IMR-90 (cell line): ENCODE measurements at regions not wholly inside any gene's neighbourhood (a gene's known extent, or its start where the extent isn't known, plus 50 kb on each side); places are given as distances from the start of the nearest gene placed in this dataset.

Experiments
- ATAC-seq: fragments of 200-7000 bp; cut with Tn5 transposase; 2 replicates; pipeline ENCODE4 v1.9.1; 2020; ENCODE audit warnings: low read depth, mild to moderate bottlenecking, moderate library complexity
- BruUV-seq: library from RNA; stranded (reverse); fragments of 400-500 nt; replicated peaks from 2 replicates; lab custom pipeline; 2021; lab: Mats Ljungman, UMichigan
- CTCF ChIA-PET: fragments of 300-600 bp; formaldehyde crosslinking; extraction: SDS; loops from one replicate; lab custom pipeline; 2021; ENCODE audit warnings: antibody characterized with exemption; lab: Yijun Ruan, JAX
- POLR2A ChIA-PET: fragments of 300-600 bp; sonication (Branson Sonifier 250); formaldehyde crosslinking; loops from one replicate; lab custom pipeline; 2022; ENCODE audit warnings: antibody characterized with exemption; ENCODE audit not compliant: unreplicated experiment; lab: Charles Lee
- DNase-seq: peaks from one replicate; pipeline ENCODE4 v3.0.0; 2013
- H2AFZ ChIP-seq: replicated peaks from 2 replicates; pipeline ENCODE3; 2013; ENCODE audit warnings: low read length, mild to moderate bottlenecking; ENCODE audit not compliant: poor library complexity
- H2AK5ac ChIP-seq: 2 replicates; pipeline ENCODE4 v1.6.1; 2013; ENCODE audit warnings: low read depth, low read length, inconsistent platforms
- H2AK9ac ChIP-seq: replicated peaks from 2 replicates; pipeline ENCODE3; 2013; ENCODE audit warnings: mild to moderate bottlenecking, low read depth, low read length, moderate library complexity; ENCODE audit not compliant: poor library complexity
- H2BK120ac ChIP-seq: 2 replicates; pipeline ENCODE4 v1.6.1; 2013; ENCODE audit warnings: low read depth, low read length, inconsistent platforms
- H2BK15ac ChIP-seq: 3 replicates; pipeline ENCODE4 v1.6.1; 2013; ENCODE audit warnings: low read depth, low read length, inconsistent platforms
- H2BK20ac ChIP-seq: 2 replicates; pipeline ENCODE4 v1.6.1; 2013; ENCODE audit warnings: low read depth, mild to moderate bottlenecking, inconsistent platforms, low read length, moderate library complexity
- H2BK5ac ChIP-seq: 2 replicates; pipeline ENCODE4 v1.6.1; 2013; ENCODE audit warnings: mild to moderate bottlenecking, low read depth, low read length, inconsistent platforms; ENCODE audit not compliant: poor library complexity, severe bottlenecking
- H3K14ac ChIP-seq: replicated peaks from 2 replicates; pipeline ENCODE4 v1.6.1; 2013; ENCODE audit warnings: low read depth, low read length, inconsistent platforms
- H3K18ac ChIP-seq: 2 replicates; pipeline ENCODE4 v1.6.1; 2013; ENCODE audit warnings: low read depth, low read length, control low read depth
- H3K23ac ChIP-seq: 2 replicates; pipeline ENCODE4 v1.6.1; 2013; ENCODE audit warnings: low read depth, low read length, inconsistent platforms
- H3K27ac ChIP-seq: 2 replicates; pipeline ENCODE4 v1.5.1; 2013; ENCODE audit warnings: mild to moderate bottlenecking, control low read depth, low read length; ENCODE audit not compliant: insufficient read depth
- H3K27me3 ChIP-seq: 2 replicates; pipeline ENCODE4 v1.6.1; 2013; ENCODE audit warnings: low read length; ENCODE audit not compliant: control insufficient read depth, insufficient read depth
- H3K36me3 ChIP-seq: 2 replicates; pipeline ENCODE4 v1.6.1; 2013; ENCODE audit warnings: low read length, mixed read lengths; ENCODE audit not compliant: control insufficient read depth, insufficient read depth
- H3K4ac ChIP-seq: 2 replicates; pipeline ENCODE4 v1.6.1; 2013; ENCODE audit warnings: low read depth, low read length, inconsistent platforms
- H3K4me1 ChIP-seq: 2 replicates; pipeline ENCODE4 v1.6.1; 2013; ENCODE audit warnings: low read length, mixed read lengths; ENCODE audit not compliant: control insufficient read depth, insufficient read depth
- H3K4me2 ChIP-seq: 2 replicates; pipeline ENCODE4 v1.6.1; 2013; ENCODE audit warnings: low read depth, mild to moderate bottlenecking, control low read depth, low read length, moderate library complexity
- H3K4me3 ChIP-seq: 2 replicates; pipeline ENCODE4 v1.5.1; 2013; ENCODE audit warnings: low read depth, mild to moderate bottlenecking, control low read depth, low read length, moderate library complexity; ENCODE audit not compliant: insufficient read depth
- H3K56ac ChIP-seq: 2 replicates; pipeline ENCODE4 v1.6.1; 2013; ENCODE audit warnings: low read length, inconsistent platforms; ENCODE audit not compliant: insufficient read depth; ENCODE audit errors: extremely low read depth
- H3K79me1 ChIP-seq, 2 experiments: 2 replicates each; pipeline ENCODE4 v1.6.1; 2013; ENCODE audit warnings: low read length in 2 of 2, inconsistent platforms in 1 of 2, low read depth in 1 of 2
- H3K9ac ChIP-seq: 2 replicates; pipeline ENCODE4 v1.6.1; 2013; ENCODE audit warnings: low read depth, low read length, control low read depth
- H3K9me1 ChIP-seq: 2 replicates; pipeline ENCODE4 v1.6.1; 2013; ENCODE audit warnings: low read length, inconsistent platforms; ENCODE audit not compliant: insufficient read depth
- H3K9me3 ChIP-seq: 2 replicates; pipeline ENCODE4 v1.6.1; 2013; ENCODE audit warnings: low read length; ENCODE audit not compliant: control insufficient read depth, insufficient read depth
- H4K20me1 ChIP-seq: 2 replicates; pipeline ENCODE4 v1.6.1; 2013; ENCODE audit warnings: low read length, inconsistent platforms; ENCODE audit not compliant: insufficient read depth
- H4K5ac ChIP-seq: 2 replicates; pipeline ENCODE4 v1.6.1; 2013; ENCODE audit warnings: mild to moderate bottlenecking, low read depth, low read length, control low read depth
- H4K8ac ChIP-seq, 2 experiments: 2 replicates each; pipeline ENCODE4 v1.6.1; 2013; ENCODE audit warnings: low read depth in 2 of 2, low read length in 2 of 2, control low read depth in 1 of 2, inconsistent platforms in 1 of 2
- H4K91ac ChIP-seq: 2 replicates; pipeline ENCODE4 v1.6.1; 2013; ENCODE audit warnings: low read depth, low read length, inconsistent platforms; ENCODE audit not compliant: insufficient read depth
- BHLHE40 ChIP-seq: fragments of 150-350 bp; IDR thresholded peaks from 2 replicates; pipeline ENCODE4 v1.6.1; 2016; ENCODE audit warnings: mild to moderate bottlenecking, low read depth, low read length
- CEBPB ChIP-seq: IDR thresholded peaks from 2 replicates; pipeline ENCODE4 v1.6.1; 2012; ENCODE audit warnings: low read depth, low read length, improper control_type of control experiment
- CHD1 ChIP-seq: IDR thresholded peaks from 2 replicates; pipeline ENCODE4 v1.6.1; 2012; ENCODE audit warnings: low read depth, low read length, improper control_type of control experiment
- CTCF ChIP-seq: conservative IDR thresholded peaks from 2 replicates; pipeline ENCODE4 v1.5.1; 2012; ENCODE audit warnings: mild to moderate bottlenecking, low read depth, low read length, improper control_type of control experiment
- ELK1 ChIP-seq: fragments of 150-350 bp; IDR thresholded peaks from 2 replicates; pipeline ENCODE4 v1.6.1; 2016; ENCODE audit warnings: low read depth, mild to moderate bottlenecking, low read length, moderate library complexity, borderline replicate concordance
- FOS ChIP-seq: fragments of 150-350 bp; IDR thresholded peaks from 2 replicates; pipeline ENCODE4 v1.6.1; 2016; ENCODE audit warnings: low read depth, low read length
- MAFK ChIP-seq: IDR thresholded peaks from 2 replicates; pipeline ENCODE4 v1.6.1; 2012; ENCODE audit warnings: low read depth, low read length, improper control_type of control experiment
- MAZ ChIP-seq: IDR thresholded peaks from 2 replicates; pipeline ENCODE4 v1.6.1; 2012; ENCODE audit warnings: low read depth, mild to moderate bottlenecking, low read length, improper control_type of control experiment, moderate library complexity, borderline replicate concordance
- MXI1 ChIP-seq: IDR thresholded peaks from 2 replicates; pipeline ENCODE4 v1.6.1; 2012; ENCODE audit warnings: low read depth, mild to moderate bottlenecking, low read length, moderate library complexity, borderline replicate concordance
- NFE2L2 ChIP-seq: fragments of 150-350 bp; IDR thresholded peaks from 2 replicates; pipeline ENCODE4 v1.6.1; 2016; ENCODE audit warnings: low read depth, mild to moderate bottlenecking, low read length
- POLR2A ChIP-seq: IDR thresholded peaks from 2 replicates; pipeline ENCODE4 v1.6.1; 2012; ENCODE audit warnings: mild to moderate bottlenecking, low read depth, low read length
- RAD21 ChIP-seq: IDR thresholded peaks from 2 replicates; pipeline ENCODE4 v1.6.1; 2012; ENCODE audit warnings: low read length, improper control_type of control experiment
- RCOR1 ChIP-seq: IDR thresholded peaks from 2 replicates; pipeline ENCODE4 v1.6.1; 2012; ENCODE audit warnings: mild to moderate bottlenecking, low read length, improper control_type of control experiment; ENCODE audit not compliant: insufficient replicate concordance
- RFX5 ChIP-seq: IDR thresholded peaks from 2 replicates; pipeline ENCODE4 v1.8.0; 2012; ENCODE audit warnings: low read depth, mild to moderate bottlenecking, low read length, moderate library complexity
- SMC3 ChIP-seq: fragments of 150-350 bp; IDR thresholded peaks from 2 replicates; pipeline ENCODE4 v1.6.1; 2016; ENCODE audit warnings: low read depth, mild to moderate bottlenecking, antibody characterized with exemption, low read length, moderate library complexity
- USF2 ChIP-seq: fragments of 150-350 bp; IDR thresholded peaks from 2 replicates; pipeline ENCODE4 v1.6.1; 2017; ENCODE audit warnings: mild to moderate bottlenecking, antibody characterized with exemption, low read length, low read depth
- WGBS, 2 experiments: methylation state at CpG; one replicate each; pipeline versions ENCODE4 v1.1.5 to v1.1.7; 2013; ENCODE audit warnings: missing lambda C conversion rate in 2 of 2; ENCODE audit not compliant: insufficient read length in 1 of 2; ENCODE audit errors: extremely low coverage in 2 of 2; 5-methylcytosine and 5-hydroxymethylcytosine counted together
- dilution Hi-C: fragments of 300-500 bp; cut with HindIII; formaldehyde crosslinking; loops from one replicate; pipeline ENCODE4 v1.14.3; 2018; ENCODE audit warnings: low sequenced_read_pairs; ENCODE audit not compliant: unreplicated experiment
- in situ Hi-C: fragments of 300-500 bp; cut with MboI; formaldehyde crosslinking; loops from 3 replicates; pipeline ENCODE4 v1.14.3; 2019; ENCODE audit warnings: low sequenced_read_pairs, inconsistent platforms, mixed read lengths
- intact Hi-C: fragments of 100-400 bp; cut with micrococcal nuclease; formaldehyde crosslinking; loops from 2 replicates; pipeline ENCODE4 v1.10.0; 2022

GRCh38 chr1:81592233-81592632, 208.5 kb upstream of the ADGRL2 start:
- no CpG with 5 or more reads among the region's 2 CpGs for WGBS, 2 experiments
- Histone ChIP-seq H3K9ac (no peak overlapping the region), H3K4ac (no peak overlapping the region), H3K4me1 (peaks cover 2% of the 10 kb centered on the region; the same call in 1 of the 2 replicates), H3K4me2 (no peak overlapping the region), H3K56ac (no peak overlapping the region), H4K8ac (no peak overlapping the region), H3K27me3 (no peaks in the 10 kb centered on the region), H4K20me1 (no peaks in the 10 kb centered on the region), H2BK20ac (no peak overlapping the region), H2AK5ac (no peak overlapping the region), H2BK120ac (no peak overlapping the region), H2BK5ac (no peak overlapping the region), H3K18ac (no peak overlapping the region; the same call in 1 of the 2 replicates), H3K9me3 (no peaks in the 10 kb centered on the region), H2BK15ac (no peak overlapping the region), H4K5ac (no peak overlapping the region), H2AFZ (no peak overlapping the region), H3K27ac (no peak overlapping the region), H3K14ac (no peak overlapping the region), H3K9me1 (no peaks in the 10 kb centered on the region), H4K91ac (no peak overlapping the region), H3K23ac (no peak overlapping the region), H2AK9ac (no peak overlapping the region), H3K79me1 (no peaks in the 10 kb centered on the region), H3K36me3 (no peaks in the 10 kb centered on the region), H3K4me3 (no peak overlapping the region)
- dilution Hi-C loops (no loop called here), intact Hi-C loops (no loop called here), in situ Hi-C loops (no loop called here)
- TF ChIP-seq CTCF (no peak), USF2 (no peak), ELK1 (no peak), BHLHE40 (no peak), MXI1 (no peak), SMC3 (no peak), MAFK (no peak), CEBPB (no peak), RFX5 (no peak), NFE2L2 (no peak), RCOR1 (no peak), RAD21 (no peak), FOS (no peak), POLR2A (no peak), MAZ (no peak), CHD1 (no peak)
- ChIA-PET CTCF (interaction anchor here (0.6 kb wide), 1 partner anchor 22 kb away, joined by 3 read pairs; no protein-coding TSS in a partner anchor), POLR2A (no interaction called here)
- BruUV-seq = no TSS peak
- no peak for ATAC-seq
- DNase-seq = no peak
